ENCODE measurements at regions not wholly inside any gene's neighbourhood (a gene's known extent, or its start where the extent isn't known, plus 50 kb on each side); places are given as distances from the start of the nearest gene placed in this dataset.
A peak's percentile ranks its signal among the peaks of the same experiment; 100 is the strongest.

- no peak for DNase-seq
- whole genome bisulfite sequencing (ENCODE audit: insufficient coverage, low coverage, low lambda C conversion rate, missing lambda C conversion rate), result 48% methylated on average over 4 of the region's 4 CpGs
Measured at GRCh38 chr5:5634817-5635216, 212.3 kb downstream of the ICE1 start.

GRCh38 chr5:5633579-5633978 is 211.1 kb downstream of the ICE1 start:
- 53% methylated on average over 4 of the region's 4 CpGs for WGBS (ENCODE audit: insufficient coverage, low coverage, low lambda C conversion rate, missing lambda C conversion rate)
- H3K9me3 ChIP-seq, result no peaks in the 10 kb centered on the region
- H3K27ac ChIP-seq, result no peak overlapping the region
- H3K4me3 ChIP-seq, result no peak overlapping the region
- TF ChIP-seq POLR2A (IDR thresholded peaks at IDR 0.05), result no peak
- TF ChIP-seq CTCF (IDR thresholded peaks at IDR 0.05), result no peak
- no peak for DNase-seq
- no peaks in the 10 kb centered on the region for H3K27me3 ChIP-seq
- ATAC-seq, result no peak
- no peaks in the 10 kb centered on the region for H3K36me3 ChIP-seq
- intact Hi-C loops (cut with DNase I), result no loop called here
- H3K4me1 ChIP-seq, result no peaks in the 10 kb centered on the region

More at GRCh38 chr5:5634817-5635216, 212.3 kb downstream of the ICE1 start:
- no peaks in the 10 kb centered on the region for H3K9me3 ChIP-seq
- H3K27ac ChIP-seq, result no peak overlapping the region
- no peak overlapping the region for H3K4me3 ChIP-seq
- no peaks in the 10 kb centered on the region for H3K36me3 ChIP-seq
- intact Hi-C loops (cut with DNase I), result no loop called here
- no peaks in the 10 kb centered on the region for H3K4me1 ChIP-seq
- no peak for ATAC-seq
- TF ChIP-seq POLR2A (IDR thresholded peaks at IDR 0.05), result no peak
- no peak for TF ChIP-seq CTCF (IDR thresholded peaks at IDR 0.05)
- H3K27me3 ChIP-seq, result no peaks in the 10 kb centered on the region

- intact Hi-C loops (cut with DNase I), result no loop called here
Measured at GRCh38 chr5:5632678-5633077, 210.2 kb downstream of the ICE1 start.

GRCh38 chr5:5629607-5629978 is 207.1 kb downstream of the ICE1 start:
- H3K27ac ChIP-seq, result no peak overlapping the region
- H3K4me3 ChIP-seq, result no peak overlapping the region
- TF ChIP-seq CTCF (IDR thresholded peaks at IDR 0.05), result no peak
- no peak for TF ChIP-seq POLR2A (IDR thresholded peaks at IDR 0.05)
- no peaks in the 10 kb centered on the region for H3K9me3 ChIP-seq
- ATAC-seq (peak in 2 of 4 donors; percentile 32 to 40), DNase-seq (no peak)
- no peaks in the 10 kb centered on the region for H3K4me1 ChIP-seq
- 37% methylated on average over 2 of the region's 5 CpGs for WGBS (ENCODE audit: insufficient coverage, low coverage, low lambda C conversion rate, missing lambda C conversion rate)
- H3K36me3 ChIP-seq, result no peaks in the 10 kb centered on the region
- no peaks in the 10 kb centered on the region for H3K27me3 ChIP-seq
- intact Hi-C loops (cut with DNase I), result no loop called here

More at GRCh38 chr5:5632678-5633077, 210.2 kb downstream of the ICE1 start:
- Histone ChIP-seq H3K27me3 (no peaks in the 10 kb centered on the region), H3K9me3 (no peaks in the 10 kb centered on the region), H3K36me3 (no peaks in the 10 kb centered on the region), H3K27ac (no peak overlapping the region), H3K4me3 (no peak overlapping the region), H3K4me1 (no peaks in the 10 kb centered on the region)
- WGBS (ENCODE audit: insufficient coverage, low coverage, low lambda C conversion rate, missing lambda C conversion rate), result 50% methylated on average over 2 of the region's 2 CpGs
- ATAC-seq (no peak), DNase-seq (no peak)
- no peak for TF ChIP-seq POLR2A (IDR thresholded peaks at IDR 0.05)

- intact Hi-C loops (cut with DNase I), result no loop called here
- Histone ChIP-seq H3K27me3 (no peaks in the 10 kb centered on the region), H3K9me3 (no peaks in the 10 kb centered on the region), H3K36me3 (no peaks in the 10 kb centered on the region), H3K4me1 (no peaks in the 10 kb centered on the region), H3K27ac (no peak overlapping the region), H3K4me3 (no peak overlapping the region)
- WGBS (ENCODE audit: insufficient coverage, low coverage, low lambda C conversion rate, missing lambda C conversion rate), result 38% methylated on average over 4 of the region's 10 CpGs
- TF ChIP-seq POLR2A (IDR thresholded peaks at IDR 0.05), result no peak
- TF ChIP-seq CTCF (IDR thresholded peaks at IDR 0.05), result no peak
- no peak for ATAC-seq
- no peak for DNase-seq
Measured at GRCh38 chr5:5628866-5629606, 206.6 kb downstream of the ICE1 start.
